Parathyroid adenoma (tissue), 2 donors: ENCODE measurements at regions not wholly inside any gene's neighbourhood (a gene's known extent, or its start where the extent isn't known, plus 50 kb on each side); places are given as distances from the start of the nearest gene placed in this dataset.

ENCODE experiments used
- H2AFZ ChIP-seq: fragments of 300-600 bp; sonication (generic); one replicate; pipeline ENCODE4 v1.7.0; 2017; ENCODE audit warnings: antibody characterized with exemption, mild to moderate bottlenecking
- H3K27ac ChIP-seq: fragments of 300-600 bp; sonication (generic); one replicate; pipeline ENCODE4 v1.7.0; 2017
- H3K27me3 ChIP-seq: fragments of 300-600 bp; sonication (generic); one replicate; pipeline ENCODE4 v1.7.0; 2017; ENCODE audit warnings: low read length; ENCODE audit not compliant: control insufficient read depth, insufficient read depth
- H3K36me3 ChIP-seq: fragments of 300-600 bp; sonication (generic); one replicate; pipeline ENCODE4 v1.7.0; 2017; ENCODE audit warnings: low read length; ENCODE audit not compliant: control insufficient read depth, insufficient read depth
- H3K4me1 ChIP-seq: fragments of 300-600 bp; sonication (generic); one replicate; pipeline ENCODE4 v1.7.0; 2017; ENCODE audit warnings: control low read depth
- H3K4me2 ChIP-seq: fragments of 300-600 bp; sonication (generic); one replicate; pipeline ENCODE4 v1.7.0; 2017; ENCODE audit warnings: low read length
- H3K4me3 ChIP-seq: fragments of 300-600 bp; sonication (generic); one replicate; pipeline ENCODE4 v1.7.0; 2017; ENCODE audit warnings: low read depth, low read length
- H3K79me2 ChIP-seq: fragments of 300-600 bp; sonication (generic); one replicate; pipeline ENCODE4 v1.7.0; 2017; ENCODE audit warnings: control low read depth
- H3K9ac ChIP-seq: fragments of 300-600 bp; sonication (generic); one replicate; pipeline ENCODE4 v1.7.0; 2017; ENCODE audit warnings: mild to moderate bottlenecking
- H3K9me3 ChIP-seq: fragments of 300-600 bp; sonication (generic); one replicate; pipeline ENCODE4 v1.7.0; 2017; ENCODE audit warnings: low read length; ENCODE audit not compliant: control insufficient read depth
- TF ChIP-seq, protein P1 (sequence below): fragments of 300-600 bp; sonication (generic); IDR thresholded peaks from one replicate; pipeline ENCODE4 v1.7.0; 2017; ENCODE audit warnings: antibody characterized with exemption, mild to moderate bottlenecking
- donor health status: primary hyperparathyroidism.

- H3K9me3 ChIP-seq: no peaks in the 10 kb centered on the region
- no peak overlapping the region for H3K4me2 ChIP-seq
- H2AFZ ChIP-seq: no peak overlapping the region
- H3K9ac ChIP-seq: no peak overlapping the region
- H3K79me2 ChIP-seq: no peaks in the 10 kb centered on the region
- TF ChIP-seq, protein P1, sequence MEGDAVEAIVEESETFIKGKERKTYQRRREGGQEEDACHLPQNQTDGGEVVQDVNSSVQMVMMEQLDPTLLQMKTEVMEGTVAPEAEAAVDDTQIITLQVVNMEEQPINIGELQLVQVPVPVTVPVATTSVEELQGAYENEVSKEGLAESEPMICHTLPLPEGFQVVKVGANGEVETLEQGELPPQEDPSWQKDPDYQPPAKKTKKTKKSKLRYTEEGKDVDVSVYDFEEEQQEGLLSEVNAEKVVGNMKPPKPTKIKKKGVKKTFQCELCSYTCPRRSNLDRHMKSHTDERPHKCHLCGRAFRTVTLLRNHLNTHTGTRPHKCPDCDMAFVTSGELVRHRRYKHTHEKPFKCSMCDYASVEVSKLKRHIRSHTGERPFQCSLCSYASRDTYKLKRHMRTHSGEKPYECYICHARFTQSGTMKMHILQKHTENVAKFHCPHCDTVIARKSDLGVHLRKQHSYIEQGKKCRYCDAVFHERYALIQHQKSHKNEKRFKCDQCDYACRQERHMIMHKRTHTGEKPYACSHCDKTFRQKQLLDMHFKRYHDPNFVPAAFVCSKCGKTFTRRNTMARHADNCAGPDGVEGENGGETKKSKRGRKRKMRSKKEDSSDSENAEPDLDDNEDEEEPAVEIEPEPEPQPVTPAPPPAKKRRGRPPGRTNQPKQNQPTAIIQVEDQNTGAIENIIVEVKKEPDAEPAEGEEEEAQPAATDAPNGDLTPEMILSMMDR: no peak
- H3K4me3 ChIP-seq: no peak overlapping the region
- no peaks in the 10 kb centered on the region for H3K27me3 ChIP-seq
- no peak overlapping the region for H3K27ac ChIP-seq
- H3K36me3 ChIP-seq: no peaks in the 10 kb centered on the region
- H3K4me1 ChIP-seq: no peaks in the 10 kb centered on the region
Observed at GRCh38 chr1:94694226-94694915, 125.8 kb upstream of the SLC44A3 start.

- Histone ChIP-seq H3K27ac (no peak overlapping the region), H3K4me2 (no peak overlapping the region), H3K79me2 (no peaks in the 10 kb centered on the region), H3K36me3 (no peaks in the 10 kb centered on the region), H3K9ac (no peak overlapping the region), H3K4me3 (no peak overlapping the region), H2AFZ (no peak overlapping the region), H3K9me3 (no peaks in the 10 kb centered on the region), H3K27me3 (no peaks in the 10 kb centered on the region), H3K4me1 (no peaks in the 10 kb centered on the region)
- TF ChIP-seq, protein P1: no peak
Observed at GRCh38 chr1:94693435-94693834, 126.7 kb upstream of the SLC44A3 start.

- Histone ChIP-seq H3K4me2 (no peak overlapping the region), H3K79me2 (no peaks in the 10 kb centered on the region), H3K4me3 (no peak overlapping the region), H3K27me3 (no peaks in the 10 kb centered on the region), H3K4me1 (no peaks in the 10 kb centered on the region), H2AFZ (no peak overlapping the region), H3K36me3 (no peaks in the 10 kb centered on the region), H3K9me3 (no peaks in the 10 kb centered on the region), H3K9ac (no peak overlapping the region), H3K27ac (no peak overlapping the region)
- TF ChIP-seq, protein P1: no peak
Observed at GRCh38 chr1:94693029-94693428, 127.1 kb upstream of the SLC44A3 start.

- H3K27ac ChIP-seq: no peak overlapping the region
Observed at GRCh38 chr1:94688646-94689045, 131.5 kb upstream of the SLC44A3 start.

More at GRCh38 chr1:94688646-94689045, 131.5 kb upstream of the SLC44A3 start:
- no peak overlapping the region for H2AFZ ChIP-seq
- H3K9me3 ChIP-seq: no peaks in the 10 kb centered on the region
- no peak overlapping the region for H3K9ac ChIP-seq
- H3K4me1 ChIP-seq: no peaks in the 10 kb centered on the region
- no peak overlapping the region for H3K4me3 ChIP-seq
- no peaks in the 10 kb centered on the region for H3K36me3 ChIP-seq
- H3K4me2 ChIP-seq: no peak overlapping the region
- H3K79me2 ChIP-seq: no peaks in the 10 kb centered on the region
- TF ChIP-seq, protein P1: no peak
- H3K27me3 ChIP-seq: no peaks in the 10 kb centered on the region
